ENCODE measurements at regions not wholly inside any gene's neighbourhood (a gene's known extent, or its start where the extent isn't known, plus 50 kb on each side); places are given as distances from the start of the nearest gene placed in this dataset.

DNA sequence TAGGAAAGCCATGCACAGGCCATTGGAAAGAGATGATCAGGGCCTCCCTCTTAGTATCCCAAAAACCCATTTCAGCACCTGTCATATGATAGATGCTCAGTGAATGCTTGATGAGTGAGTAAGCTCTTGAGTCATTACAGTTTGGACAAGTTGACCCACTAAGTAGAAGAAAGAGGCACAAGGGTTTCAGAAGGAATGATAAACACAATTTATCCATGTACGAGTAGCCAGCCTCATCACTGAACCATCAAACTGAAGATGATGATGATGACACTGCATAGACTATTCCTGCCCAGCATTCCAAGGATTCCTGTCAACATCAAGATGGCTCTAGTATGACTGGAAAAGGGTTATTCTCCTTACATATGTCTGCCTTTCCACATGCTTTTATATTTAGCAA lies 596.0 kb downstream of the BCL11A start:
- no peak for DNase-seq

DNA sequence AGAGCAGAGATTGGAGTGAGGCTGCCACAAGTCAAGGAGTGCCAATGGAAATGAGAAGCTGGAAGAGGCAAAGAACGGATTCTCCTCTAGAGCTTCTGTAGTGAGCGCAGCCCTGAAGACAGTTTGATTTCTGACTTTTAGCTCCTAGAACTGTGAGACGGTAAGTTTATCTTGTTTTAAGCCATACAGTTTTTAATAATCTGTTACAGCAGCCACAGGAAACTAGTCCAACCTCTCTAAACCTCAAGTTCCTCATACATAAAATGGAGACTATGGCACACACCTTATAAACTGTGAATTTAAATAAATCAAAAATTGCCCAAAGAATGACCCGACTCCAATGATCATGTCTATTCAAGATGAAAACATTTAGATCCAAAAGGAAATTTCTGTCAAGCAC lies 596.5 kb downstream of the BCL11A start:
- DNase-seq = no peak

DNA sequence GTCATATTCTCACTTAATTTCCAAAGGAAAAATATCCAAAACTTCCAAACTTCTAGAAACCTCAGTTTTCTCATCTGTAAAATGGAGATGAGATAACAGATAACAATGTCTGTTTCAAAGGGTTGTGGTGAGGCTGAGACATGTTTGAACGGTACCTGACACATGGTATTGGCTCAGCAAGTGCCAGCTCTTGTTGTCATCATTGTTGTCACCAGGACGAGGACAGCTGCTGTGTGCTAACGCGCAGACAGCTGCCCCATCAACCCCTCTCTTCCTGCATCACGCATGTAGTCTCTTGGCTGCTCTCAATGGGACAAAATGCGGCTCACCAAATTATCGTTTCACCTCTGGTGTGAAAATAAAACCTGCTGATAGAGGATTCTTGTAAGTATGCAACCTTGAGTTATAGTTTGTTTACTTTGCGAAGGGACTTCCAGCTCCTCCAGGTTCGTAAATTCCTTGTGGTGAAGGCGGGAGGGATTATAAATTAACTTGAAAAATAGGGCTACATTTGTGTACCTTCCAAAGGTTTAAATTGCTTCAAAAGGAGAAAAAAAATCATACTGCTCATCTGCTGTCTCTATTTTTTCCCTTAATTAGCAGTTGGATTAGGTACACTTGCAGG lies 605.4 kb downstream of the BCL11A start:
- no peak for DNase-seq

DNA sequence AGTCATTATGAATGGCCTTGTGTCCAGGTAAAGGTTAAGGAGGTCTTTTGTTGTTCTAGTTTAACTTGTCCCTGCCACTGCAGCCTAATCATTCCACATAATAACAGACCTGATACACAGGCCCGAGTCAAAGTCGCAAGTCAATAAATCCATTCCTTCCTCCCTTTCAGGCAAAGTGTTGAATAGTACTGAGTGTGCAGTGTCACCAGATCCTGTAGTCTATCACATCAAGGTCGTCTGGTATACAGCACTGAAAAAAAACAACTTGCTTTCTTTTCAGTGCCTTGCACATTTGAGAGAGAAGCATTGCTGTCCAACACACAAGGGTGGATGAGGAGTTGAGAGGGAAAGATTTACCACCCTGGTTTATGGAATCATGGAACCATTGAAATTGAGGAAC lies 606.2 kb downstream of the BCL11A start:
- no peak for DNase-seq

DNA sequence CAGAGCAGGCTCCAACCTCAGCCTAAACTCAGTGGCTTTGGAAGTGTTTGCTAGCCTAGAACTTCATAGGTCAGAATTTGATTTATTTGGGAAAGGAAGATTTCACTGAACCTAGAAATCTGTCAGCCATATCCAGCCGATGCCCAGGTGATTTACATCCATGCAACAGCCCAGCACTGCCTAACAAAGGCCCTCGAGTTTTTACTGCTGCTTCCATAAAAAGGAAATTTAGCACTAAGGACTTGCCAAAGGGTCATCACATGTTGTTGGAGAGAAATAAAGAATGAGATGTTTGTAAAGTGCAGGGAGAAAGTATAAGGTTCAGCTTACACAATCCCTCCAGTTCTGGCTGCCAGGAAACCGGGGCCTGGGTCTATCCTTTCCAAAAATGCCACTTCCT lies 614.2 kb downstream of the BCL11A start:
- DNase-seq = no peak

DNA sequence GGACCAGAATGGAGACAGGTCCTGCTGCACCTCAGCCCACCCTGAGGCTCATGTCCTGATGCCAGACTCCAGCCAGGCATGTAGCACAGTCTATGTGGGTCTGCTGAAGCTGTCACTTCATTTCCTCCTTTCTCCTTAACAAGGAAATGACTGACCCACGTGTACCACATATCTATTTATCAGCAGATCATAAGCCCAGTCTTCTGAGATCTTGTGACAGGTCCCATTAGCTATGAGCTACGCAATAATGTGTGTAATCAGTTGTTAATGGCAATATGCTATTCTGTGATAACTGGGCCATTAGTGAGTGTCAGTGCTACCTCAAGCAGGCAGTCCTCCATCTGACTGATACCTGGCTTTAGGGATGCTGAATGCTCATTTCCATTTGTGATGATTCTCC lies 615.3 kb downstream of the BCL11A start:
- no peak for DNase-seq

DNA sequence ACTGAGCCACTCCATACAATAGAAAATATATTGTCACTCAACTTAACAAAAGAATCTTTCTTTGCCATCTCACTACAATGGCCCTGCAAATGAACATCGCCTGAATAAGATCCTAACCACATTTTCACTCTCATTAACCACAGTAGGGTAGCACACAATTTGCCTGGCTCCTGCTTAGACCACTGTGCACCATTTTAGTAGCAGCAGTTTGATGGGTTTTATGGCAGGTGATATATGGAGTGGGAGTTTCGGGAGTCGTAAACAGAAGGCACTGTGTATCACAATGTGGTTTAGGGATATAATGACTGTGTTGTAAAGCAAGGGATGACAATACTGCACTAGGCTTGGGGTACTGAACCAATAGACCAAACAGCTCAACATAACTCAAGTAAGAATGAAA lies 617.4 kb downstream of the BCL11A start:
- no peak for DNase-seq

DNA sequence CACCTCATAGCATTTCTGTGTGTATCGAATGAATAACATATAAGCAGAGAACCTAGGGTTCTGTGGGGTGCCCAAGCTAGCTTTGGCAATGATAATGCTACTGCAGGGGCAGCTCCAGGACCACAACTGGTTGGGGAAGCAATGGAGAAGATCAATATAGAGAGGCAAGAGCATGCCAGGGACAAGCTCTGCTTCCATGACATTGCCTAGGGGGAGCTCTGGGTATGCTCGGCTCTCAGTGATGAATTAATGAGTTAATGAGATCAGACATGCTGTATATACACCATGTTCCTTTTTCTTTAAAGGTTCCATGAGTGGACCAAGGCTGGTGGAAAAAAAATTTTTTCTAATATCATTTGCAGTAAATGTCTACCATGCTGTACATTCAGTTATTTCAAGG lies 618.4 kb downstream of the BCL11A start:
- no peak for DNase-seq

DNA sequence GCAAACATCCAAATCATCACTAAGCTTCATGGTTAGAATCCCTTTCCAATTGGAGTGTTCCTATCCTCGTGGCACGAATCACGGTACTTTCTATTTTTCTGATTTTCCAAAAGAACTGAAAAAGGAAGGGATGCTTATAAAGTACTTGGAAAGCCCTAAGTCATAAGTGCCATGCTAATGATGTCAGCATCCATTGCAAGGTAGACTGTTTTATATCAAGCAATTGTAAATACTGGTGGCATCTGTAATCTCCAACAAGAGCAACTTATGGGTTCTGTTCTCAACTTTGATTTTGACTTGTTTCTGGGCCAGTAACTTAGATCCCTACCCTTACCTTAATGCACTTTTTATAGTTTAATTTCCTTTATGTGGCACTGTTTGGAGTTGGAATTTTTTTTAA lies 619.5 kb downstream of the BCL11A start:
- no peak for DNase-seq

DNA sequence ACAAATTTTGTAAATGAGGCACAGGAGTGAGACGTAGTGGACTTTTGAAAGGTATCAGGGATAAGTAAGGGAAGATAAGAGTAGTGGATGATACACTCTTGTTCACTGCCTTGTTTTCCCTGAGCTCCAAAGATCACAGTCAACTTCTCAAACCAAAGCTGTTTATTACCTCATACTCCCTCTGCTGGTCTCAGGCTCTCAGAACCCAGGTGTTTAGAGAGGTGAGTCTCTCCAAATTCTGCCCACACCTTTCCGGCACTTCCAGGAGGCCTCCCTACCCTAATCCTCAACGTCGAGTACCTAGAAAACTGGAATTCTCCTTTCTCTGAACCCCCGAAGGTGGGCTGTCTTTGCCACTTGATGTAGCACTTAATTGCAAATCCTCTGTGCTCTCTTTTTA lies 621.1 kb downstream of the BCL11A start:
- no peak for DNase-seq

DNA sequence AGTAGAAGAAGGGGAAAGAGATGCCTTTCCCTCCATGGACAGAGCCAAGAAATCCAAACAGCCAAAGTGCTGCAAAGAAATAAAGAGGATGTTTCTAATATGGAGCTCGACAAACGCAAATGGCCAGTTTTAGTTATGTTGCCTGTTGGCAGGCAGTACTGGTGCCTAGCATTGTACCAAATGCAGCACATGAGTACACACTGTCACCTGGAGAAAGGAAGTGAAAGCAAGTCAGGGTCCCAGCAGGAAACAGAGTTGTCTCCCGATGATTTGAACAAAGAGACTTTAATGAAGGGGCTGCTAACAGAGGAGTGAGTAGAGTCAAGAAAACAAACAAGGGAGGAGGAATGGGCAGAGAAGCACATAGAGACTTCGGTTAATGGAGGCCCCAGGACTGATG lies 623.0 kb downstream of the BCL11A start:
- DNase-seq = no peak

DNA sequence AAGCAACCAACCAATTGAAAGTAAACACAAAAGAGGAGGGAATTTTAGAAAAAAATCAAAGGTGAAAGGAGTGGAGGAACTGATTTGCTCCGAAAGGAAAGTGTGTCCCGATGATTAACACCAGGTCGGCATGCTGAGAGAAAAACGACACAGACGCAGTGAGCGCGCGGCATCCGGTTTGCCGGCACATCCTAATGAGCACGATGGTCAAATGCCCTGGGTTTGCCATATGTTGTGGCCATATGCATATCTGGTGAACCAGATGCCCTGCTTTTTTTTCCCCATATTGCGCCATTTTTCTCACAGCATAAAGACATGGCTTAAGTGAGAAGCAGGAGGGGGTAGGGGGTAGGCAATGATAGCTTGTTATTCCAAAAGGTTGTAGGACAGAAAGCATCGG lies 626.7 kb downstream of the BCL11A start:
- DNase-seq = no peak

DNA sequence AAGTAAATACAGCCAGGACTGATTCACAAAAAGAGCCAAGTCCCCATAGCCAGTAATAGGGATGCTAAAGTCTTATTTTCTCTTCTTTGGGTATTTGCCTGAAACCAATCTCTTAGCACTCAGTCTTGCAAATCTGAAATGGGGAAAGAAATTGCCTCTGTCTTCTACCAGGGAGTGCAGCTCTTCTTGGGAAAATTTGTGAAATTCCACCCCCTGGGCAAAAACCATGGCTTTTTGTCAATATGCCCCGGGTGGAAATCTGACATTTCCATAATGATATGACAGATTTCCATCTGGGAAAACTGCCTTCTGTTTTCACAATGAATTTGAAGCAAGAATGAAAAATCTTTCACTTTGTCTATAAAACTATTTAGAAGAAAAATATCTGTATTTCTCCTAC lies 628.1 kb downstream of the BCL11A start:
- DNase-seq = no peak

DNA sequence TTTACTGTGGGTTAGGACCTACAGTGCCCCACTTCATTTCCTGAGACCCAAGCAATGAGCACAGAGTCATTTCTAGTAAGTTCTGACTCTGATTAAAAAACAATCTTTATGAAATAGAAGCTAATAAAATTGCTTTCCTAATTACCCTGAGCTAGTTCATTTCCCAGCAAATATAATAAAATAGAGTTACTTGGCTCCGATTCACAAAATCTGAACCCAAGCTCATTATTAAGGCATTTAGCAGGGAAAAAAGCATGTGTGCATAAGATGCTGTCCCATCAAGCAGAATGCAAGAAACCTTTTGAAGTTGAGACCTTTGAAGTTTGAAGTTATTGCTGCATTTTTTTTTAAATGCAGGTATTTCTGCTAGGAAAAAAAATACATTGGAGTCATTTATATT lies 629.1 kb downstream of the BCL11A start:
- DNase-seq = no peak

DNA sequence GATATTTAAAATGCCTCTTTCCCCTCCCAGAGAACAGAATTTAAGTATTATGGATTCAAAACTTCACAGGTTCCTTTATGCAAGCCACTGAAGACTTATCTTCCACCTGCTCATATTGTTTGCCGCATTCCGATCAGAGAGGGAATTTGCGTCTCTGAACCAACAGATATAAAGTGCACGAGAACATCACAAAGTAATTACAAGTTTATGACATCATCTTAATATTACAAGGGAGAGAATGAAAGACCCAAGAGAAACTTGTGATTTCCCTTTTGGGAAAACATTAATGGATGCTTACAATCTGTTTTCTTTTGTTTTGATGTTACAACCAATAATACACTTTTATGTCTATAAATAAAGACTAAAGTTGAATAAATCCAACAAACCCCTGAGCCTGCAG lies 631.0 kb downstream of the BCL11A start:
- no peak for DNase-seq

DNA sequence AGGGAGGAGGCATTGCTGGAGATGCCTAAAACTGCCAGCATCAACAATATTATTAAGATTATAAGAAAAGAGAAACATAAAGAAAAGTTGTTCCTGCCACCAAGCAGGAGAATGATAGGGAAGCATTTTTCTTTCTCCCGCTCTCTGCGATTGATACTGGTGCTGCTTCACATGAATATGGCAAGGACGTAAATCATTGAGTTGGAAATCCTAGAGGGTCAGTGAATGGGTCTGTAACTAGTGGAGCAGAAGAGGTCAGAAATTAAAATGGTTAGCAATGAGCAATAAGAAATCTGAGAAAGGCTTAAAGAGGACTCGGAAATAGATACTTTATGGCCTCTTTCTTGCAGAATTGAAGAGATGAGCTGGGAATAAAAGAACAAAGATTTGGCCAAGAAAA lies 631.7 kb downstream of the BCL11A start:
- no peak for DNase-seq

DNA sequence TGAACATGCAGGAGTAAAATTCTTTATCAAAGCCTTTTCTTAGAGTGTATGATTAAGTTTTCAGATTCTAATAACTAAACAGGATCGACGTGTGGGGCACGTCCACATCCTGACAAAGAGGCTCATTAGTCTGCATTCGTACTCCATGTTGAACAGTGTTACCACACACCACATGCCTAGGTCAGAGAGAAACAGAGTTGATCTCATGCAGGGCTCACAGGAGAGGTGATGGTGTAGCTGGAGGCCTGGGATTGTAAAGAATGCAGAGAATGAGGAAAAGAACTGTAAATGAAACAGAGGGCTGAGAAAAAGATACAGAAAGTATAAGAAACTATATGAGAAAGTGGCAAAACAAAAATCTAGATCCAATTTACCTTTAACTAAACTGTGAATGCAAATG lies 632.5 kb downstream of the BCL11A start:
- no peak for DNase-seq

DNA sequence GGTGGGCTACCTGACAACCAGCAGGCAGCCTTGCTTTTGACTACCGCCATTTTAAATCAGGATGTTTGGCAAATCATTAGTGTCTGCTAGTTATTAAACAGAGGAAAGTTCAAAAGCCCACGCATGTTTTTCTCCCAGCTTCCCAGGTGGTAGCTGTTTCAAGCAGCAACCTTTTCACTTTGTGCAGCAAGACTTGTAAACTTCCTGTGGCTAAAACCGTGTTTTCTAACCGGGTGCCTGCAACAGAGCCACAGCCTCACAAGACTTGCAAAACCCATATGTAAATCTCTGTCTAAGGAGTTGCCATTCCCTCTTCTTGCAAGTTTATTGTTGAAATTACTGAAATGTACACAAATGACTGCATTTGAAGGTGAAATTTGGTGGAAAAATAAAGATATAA lies 633.1 kb downstream of the BCL11A start:
- DNase-seq = no peak

DNA sequence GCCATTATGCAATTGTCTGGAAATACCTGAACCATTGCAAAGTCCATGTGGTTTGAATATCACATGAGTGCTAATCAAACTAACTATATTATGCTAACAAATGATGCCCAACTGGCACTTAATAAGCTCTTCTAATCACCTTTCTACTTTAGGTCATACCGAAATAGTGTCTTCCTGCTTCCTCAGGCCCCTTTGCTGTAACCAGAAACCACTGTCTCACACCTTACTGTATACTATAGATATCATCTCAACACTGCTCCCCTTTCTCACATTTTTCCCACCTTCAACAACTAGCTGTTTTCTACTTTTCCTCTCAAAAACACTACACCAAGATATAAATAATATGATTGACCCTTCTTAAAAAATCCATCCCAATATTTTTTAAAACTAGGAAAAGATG lies 633.9 kb downstream of the BCL11A start:
- DNase-seq = no peak

DNA sequence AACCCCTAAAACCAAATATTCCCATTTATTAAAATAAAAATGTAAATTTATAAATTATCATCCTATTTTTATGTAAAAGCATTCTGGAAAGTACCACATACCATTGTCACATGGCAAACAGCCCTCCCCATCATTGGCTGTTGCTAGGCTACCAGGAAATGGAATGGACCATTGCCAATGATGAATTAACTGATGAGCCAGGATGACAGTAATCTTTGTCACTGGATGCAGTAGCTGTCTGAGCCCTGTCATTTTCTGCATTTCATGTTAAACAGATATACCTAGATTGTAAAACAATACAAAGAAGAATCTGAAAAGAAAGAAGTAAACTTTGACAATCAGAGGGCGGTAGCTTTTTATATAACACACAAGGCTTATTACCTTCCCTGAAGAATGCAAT lies 641.4 kb downstream of the BCL11A start:
- no peak for DNase-seq

DNA sequence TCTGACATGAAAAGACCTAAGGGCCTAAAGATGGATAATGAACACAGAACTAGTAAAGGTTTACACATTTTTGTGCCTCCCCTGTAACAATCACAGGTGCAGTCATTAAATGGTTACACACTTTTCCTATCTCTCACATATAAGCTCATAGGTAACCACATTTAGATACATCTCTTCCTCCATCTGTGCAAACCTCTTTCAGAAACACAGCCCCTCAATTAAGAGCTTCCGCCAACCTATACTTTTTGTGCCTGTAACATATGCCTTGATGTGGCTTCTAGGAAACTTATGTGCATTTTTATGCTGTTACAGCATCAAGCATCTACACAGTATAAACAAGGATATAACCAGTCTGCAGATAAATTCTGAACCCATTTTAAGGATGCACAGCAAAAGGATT lies 643.3 kb downstream of the BCL11A start:
- DNase-seq = no peak

DNA sequence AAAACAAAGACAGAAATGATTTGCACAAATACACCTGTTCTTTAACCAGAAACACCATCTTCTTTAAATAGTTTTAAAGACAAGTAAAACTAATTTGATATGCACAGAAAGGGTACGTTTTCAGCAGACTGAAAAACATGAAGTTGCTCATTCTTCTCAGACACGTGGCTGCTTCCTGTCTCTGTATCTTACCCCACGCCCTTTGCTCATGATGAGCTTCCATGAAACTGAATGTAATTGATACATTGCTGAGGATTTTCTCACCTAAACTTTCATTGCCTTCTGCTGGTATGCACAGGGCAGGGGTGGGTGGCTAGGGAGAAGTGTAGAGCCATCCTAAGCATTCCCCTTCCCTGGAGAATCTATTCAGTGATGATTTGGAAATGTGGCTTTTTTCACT lies 644.3 kb downstream of the BCL11A start:
- no peak for DNase-seq

DNA sequence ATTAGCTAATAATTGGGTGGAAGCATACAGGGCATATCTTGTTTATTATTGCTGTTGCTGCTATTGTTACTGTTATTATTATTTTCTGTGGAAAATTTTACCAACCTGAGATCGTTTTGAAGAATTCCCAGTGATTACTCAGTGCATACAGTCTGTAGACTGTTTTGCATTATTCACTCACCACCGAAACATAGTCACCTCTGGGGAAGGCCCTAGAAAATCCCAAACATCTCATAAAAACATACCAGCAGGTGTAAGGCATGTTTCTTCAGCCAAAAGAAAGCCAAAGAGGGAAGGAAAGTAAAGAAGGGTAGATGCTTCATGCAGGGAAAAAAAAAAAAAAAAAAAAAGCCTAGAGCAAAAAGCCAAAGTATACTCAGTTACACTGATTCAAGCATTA lies 647.7 kb downstream of the BCL11A start:
- DNase-seq = no peak

DNA sequence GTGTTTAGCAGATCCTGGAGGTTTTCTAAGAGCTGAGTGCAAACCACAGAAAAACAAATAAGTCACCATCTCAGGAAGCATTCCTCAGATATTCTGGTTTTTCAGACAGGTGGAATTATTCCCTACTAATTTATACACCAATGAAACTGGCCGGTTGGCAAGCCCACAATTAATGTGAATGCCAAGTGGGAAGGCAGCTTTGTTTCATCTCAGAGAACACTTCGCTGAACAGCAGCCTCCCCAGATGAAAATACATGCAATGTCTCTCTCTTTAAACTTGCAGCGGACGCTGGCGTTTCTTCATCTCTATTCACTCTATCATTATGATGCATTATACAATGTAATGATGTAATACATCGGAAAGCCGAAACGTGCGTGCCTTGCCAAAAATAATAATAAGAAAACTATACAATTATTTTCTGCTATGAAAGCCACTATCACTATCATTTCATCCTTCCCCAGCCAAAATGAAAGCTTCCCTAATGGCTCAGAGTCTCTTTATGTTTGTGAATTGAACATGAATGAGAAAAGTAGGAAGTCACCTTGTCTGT lies 649.4 kb downstream of the BCL11A start:
- no peak for DNase-seq

DNA sequence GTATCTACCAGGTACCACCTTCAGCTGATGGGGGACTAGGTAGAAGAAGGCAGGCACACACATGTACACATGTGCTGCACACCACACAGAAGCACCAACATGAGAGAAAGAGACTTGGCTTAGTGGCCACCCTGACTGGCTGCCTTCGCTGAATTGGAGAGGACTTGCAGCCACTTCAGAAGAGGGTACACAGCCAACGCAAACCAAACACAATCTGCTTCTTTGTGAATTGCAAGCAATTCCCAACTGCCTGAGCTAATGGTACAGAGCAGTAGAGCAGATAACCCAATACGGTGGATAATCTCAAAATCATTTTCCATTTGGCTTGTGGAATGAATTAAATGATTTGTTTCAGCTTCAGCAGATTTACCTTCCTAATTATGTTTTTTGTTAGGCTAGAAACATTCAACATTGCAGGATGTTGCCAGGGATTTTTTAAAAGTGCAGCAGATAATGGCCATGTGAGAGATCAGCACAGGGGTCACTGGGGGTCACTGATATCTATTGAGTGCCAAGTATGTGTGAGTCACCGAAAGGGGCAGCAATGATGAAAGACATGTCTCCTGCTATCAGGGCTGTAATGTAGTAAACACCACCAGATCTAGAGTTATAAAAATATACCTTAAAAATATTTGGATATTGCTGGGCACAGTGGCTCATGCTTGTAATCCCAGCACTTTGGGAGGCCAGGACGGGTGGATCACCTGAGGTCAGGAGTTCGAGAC lies 652.6 kb downstream of the BCL11A start:
- no peak for DNase-seq
